ENCODE measurements at regions not wholly inside any gene's neighbourhood (a gene's known extent, or its start where the extent isn't known, plus 50 kb on each side); places are given as distances from the start of the nearest gene placed in this dataset.
"Not testable (repeated sequence)": the region's sequence is repeated elsewhere in the genome, so short reads cannot be mapped to it uniquely, and the experiment has no call there.

DNA sequence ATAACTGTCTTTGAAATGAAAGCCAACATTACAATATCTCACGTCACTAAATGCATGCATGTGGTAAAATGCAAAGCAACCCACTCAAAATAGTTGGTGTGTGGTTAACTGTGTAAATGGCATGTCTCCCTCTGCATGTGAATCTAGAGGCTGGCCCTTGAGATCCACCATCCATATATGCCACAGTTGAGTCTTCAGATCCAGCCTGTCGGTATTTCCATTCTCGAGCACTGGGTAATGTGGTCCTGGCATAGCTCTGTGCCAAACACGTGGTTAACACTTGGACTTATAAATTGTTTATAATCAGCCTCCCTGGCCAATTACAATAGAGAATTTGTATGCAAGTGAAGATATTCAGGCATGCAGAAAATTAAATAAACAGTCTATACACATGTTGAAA is 90.3 kb downstream of the LYZL1 start:
- H3K9me3 ChIP-seq (ENCODE audit: low read length), result no peaks in the 10 kb centered on the region
- H3K4me1 ChIP-seq (ENCODE audit: insufficient read depth, low read length), result no peaks in the 10 kb centered on the region
- H3K36me3 ChIP-seq (ENCODE audit: low read depth, low read length), result no peaks in the 10 kb centered on the region
- H4K20me1 ChIP-seq (ENCODE audit: low read length), result no peaks in the 10 kb centered on the region
- no TSS peak for BruUV-seq (replicated peaks)
- no peak overlapping the region for H3K27ac ChIP-seq (ENCODE audit: low read length)
- no peak overlapping the region for H2AFZ ChIP-seq (ENCODE audit: low read length)
- POLR2A ChIA-PET (ENCODE audit: unreplicated experiment), result no interaction called here
- H3K9me2 ChIP-seq (replicated peaks; ENCODE audit: low read length), result no peaks in the 10 kb centered on the region
- no peaks in the 10 kb centered on the region for H3F3A ChIP-seq (ENCODE audit: low read length, unreplicated experiment)
- CTCF ChIA-PET, result no interaction called here
- intact Hi-C loops (cut with micrococcal nuclease), result no loop called here
- H3K9ac ChIP-seq (ENCODE audit: low read length), result no peak overlapping the region
- no peak for ATAC-seq
- no peak for DNase-seq
- H3K4me3 ChIP-seq (ENCODE audit: low read length), result no peak overlapping the region
- no peaks in the 10 kb centered on the region for H3K79me2 ChIP-seq (ENCODE audit: low read length)
- H3K4me2 ChIP-seq (ENCODE audit: low read length), result no peak overlapping the region
- TF ChIP-seq EZH2 (IDR thresholded peaks at IDR 0.05; ENCODE audit: low read length, unreplicated experiment), result no peak
- TF ChIP-seq, protein P1, sequence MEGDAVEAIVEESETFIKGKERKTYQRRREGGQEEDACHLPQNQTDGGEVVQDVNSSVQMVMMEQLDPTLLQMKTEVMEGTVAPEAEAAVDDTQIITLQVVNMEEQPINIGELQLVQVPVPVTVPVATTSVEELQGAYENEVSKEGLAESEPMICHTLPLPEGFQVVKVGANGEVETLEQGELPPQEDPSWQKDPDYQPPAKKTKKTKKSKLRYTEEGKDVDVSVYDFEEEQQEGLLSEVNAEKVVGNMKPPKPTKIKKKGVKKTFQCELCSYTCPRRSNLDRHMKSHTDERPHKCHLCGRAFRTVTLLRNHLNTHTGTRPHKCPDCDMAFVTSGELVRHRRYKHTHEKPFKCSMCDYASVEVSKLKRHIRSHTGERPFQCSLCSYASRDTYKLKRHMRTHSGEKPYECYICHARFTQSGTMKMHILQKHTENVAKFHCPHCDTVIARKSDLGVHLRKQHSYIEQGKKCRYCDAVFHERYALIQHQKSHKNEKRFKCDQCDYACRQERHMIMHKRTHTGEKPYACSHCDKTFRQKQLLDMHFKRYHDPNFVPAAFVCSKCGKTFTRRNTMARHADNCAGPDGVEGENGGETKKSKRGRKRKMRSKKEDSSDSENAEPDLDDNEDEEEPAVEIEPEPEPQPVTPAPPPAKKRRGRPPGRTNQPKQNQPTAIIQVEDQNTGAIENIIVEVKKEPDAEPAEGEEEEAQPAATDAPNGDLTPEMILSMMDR (conservative IDR thresholded peaks at IDR 0.05; ENCODE audit: low read depth, low read length), result no peak
- TF ChIP-seq EZH2phosphoT487 (IDR thresholded peaks at IDR 0.05; ENCODE audit: borderline replicate concordance, low read length), result no peak
- H3K27me3 ChIP-seq (ENCODE audit: low read length), result no peaks in the 10 kb centered on the region

GRCh38 chr10:29379777-29380598 is 91.1 kb downstream of the LYZL1 start:
- ATAC-seq; POLR2A ChIA-PET (ENCODE audit: unreplicated experiment): not testable (repeated sequence)

DNA sequence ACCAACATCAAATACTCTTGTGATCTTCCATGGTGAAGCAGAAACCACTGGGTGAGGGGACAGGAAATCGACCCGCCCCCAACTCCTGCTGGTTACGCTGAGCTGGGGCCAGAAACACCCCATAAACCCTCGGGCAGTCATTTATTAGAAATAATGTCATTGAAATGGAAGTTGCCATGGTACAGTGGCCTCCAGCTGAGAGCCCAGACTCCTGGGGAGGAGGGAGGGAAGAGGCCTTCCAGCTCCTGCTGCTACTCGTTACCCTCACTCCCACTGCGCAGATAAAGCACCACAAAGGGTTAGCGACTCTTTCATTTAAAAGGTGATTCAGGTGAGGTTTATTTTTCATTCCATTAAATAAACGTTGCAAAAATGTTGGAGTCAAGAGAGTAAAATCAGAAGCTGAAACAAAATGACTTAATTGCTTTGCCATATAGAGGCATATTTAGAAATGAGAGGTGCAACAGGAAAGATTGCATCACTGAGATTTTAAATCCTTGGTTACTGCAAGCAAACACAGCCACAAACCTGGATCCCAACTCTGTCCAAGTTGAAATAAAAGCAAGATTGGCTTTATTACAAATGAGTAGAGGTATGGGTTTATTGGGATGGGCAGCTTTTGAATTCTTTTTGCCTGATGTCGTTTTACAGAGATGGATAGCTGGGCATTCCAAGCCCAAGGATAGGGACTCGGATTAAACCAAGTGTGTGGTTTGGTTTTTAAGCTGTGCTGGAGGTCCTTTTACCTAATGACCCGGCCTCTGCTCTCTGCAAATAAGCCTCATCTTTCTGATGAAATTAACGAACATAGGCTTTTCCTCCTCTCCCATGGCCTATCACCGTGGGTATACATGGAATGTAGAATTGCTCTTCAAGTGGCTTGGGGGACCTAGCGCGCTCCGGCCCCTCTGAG is 92.0 kb downstream of the LYZL1 start:
- BruUV-seq (replicated peaks); intact Hi-C loops (cut with micrococcal nuclease); H4K20me1 ChIP-seq (ENCODE audit: low read length); H3K4me2 ChIP-seq (ENCODE audit: low read length); H3K9me3 ChIP-seq (ENCODE audit: low read length); H3K4me3 ChIP-seq (ENCODE audit: low read length); H3K9me2 ChIP-seq (replicated peaks; ENCODE audit: low read length); H3K36me3 ChIP-seq (ENCODE audit: low read depth, low read length); POLR2A ChIA-PET (ENCODE audit: unreplicated experiment); H3K27me3 ChIP-seq (ENCODE audit: low read length); H3K4me1 ChIP-seq (ENCODE audit: insufficient read depth, low read length); ATAC-seq; H3F3A ChIP-seq (ENCODE audit: low read length, unreplicated experiment); DNase-seq; H2AFZ ChIP-seq (ENCODE audit: low read length); H3K9ac ChIP-seq (ENCODE audit: low read length); H3K79me2 ChIP-seq (ENCODE audit: low read length); H3K27ac ChIP-seq (ENCODE audit: low read length): not testable (repeated sequence)
- CTCF ChIA-PET, result interaction anchor here (0.7 kb wide), 1 partner anchor 71 kb away, joined by 3 read pairs; no protein-coding TSS in a partner anchor

More at GRCh38 chr10:29379777-29380598, 91.1 kb downstream of the LYZL1 start:
- H3K4me2 ChIP-seq (ENCODE audit: low read length); BruUV-seq (replicated peaks); H3K4me3 ChIP-seq (ENCODE audit: low read length); DNase-seq; intact Hi-C loops (cut with micrococcal nuclease); H3K9ac ChIP-seq (ENCODE audit: low read length); H3K9me3 ChIP-seq (ENCODE audit: low read length); H3K9me2 ChIP-seq (replicated peaks; ENCODE audit: low read length); H3K36me3 ChIP-seq (ENCODE audit: low read depth, low read length); H3F3A ChIP-seq (ENCODE audit: low read length, unreplicated experiment); H3K27ac ChIP-seq (ENCODE audit: low read length); H4K20me1 ChIP-seq (ENCODE audit: low read length); H2AFZ ChIP-seq (ENCODE audit: low read length); H3K27me3 ChIP-seq (ENCODE audit: low read length); H3K79me2 ChIP-seq (ENCODE audit: low read length); H3K4me1 ChIP-seq (ENCODE audit: insufficient read depth, low read length): not testable (repeated sequence)
- CTCF ChIA-PET, result interaction anchor here (0.7 kb wide), 1 partner anchor 72 kb away, joined by 3 read pairs; no protein-coding TSS in a partner anchor
